Activated B cell treated with CpG ODN at 0.5 μM for 24 hours (primary cell): ENCODE measurements at regions not wholly inside any gene's neighbourhood (a gene's known extent, or its start where the extent isn't known, plus 50 kb on each side); places are given as distances from the start of the nearest gene placed in this dataset.

Source experiments
- ATAC-seq: fragments of 200-7000 bp; cut with Tn5 transposase; one replicate; pipeline ENCODE4 v1.10.0; 2021; ENCODE audit warnings: low read depth, mild to moderate bottlenecking, moderate library complexity
- CTCF ChIA-PET: fragments of 350-600 bp; sonication (Branson Sonifier 250); formaldehyde crosslinking; loops from one replicate; lab custom pipeline; 2021; ENCODE audit warnings: antibody characterized with exemption; lab: Charles Lee
- POLR2A ChIA-PET: fragments of 350-600 bp; sonication (Branson Sonifier 250); formaldehyde crosslinking; loops from one replicate; lab custom pipeline; 2021; ENCODE audit warnings: antibody characterized with exemption; lab: Charles Lee
- DNase-seq: peaks from one replicate; pipeline ENCODE4 v3.0.0; 2022
- H3K27ac Mint-ChIP-seq: one replicate; pipeline ENCODE4 v1.8.0; 2020; ENCODE audit warnings: mixed read lengths
- H3K27me3 Mint-ChIP-seq: one replicate; pipeline ENCODE4 v1.8.0; 2021; ENCODE audit warnings: mixed read lengths
- H3K36me3 Mint-ChIP-seq: one replicate; pipeline ENCODE4 v1.8.0; 2021; ENCODE audit warnings: low read depth, mixed read lengths
- H3K4me1 Mint-ChIP-seq: one replicate; pipeline ENCODE4 v1.8.0; 2021; ENCODE audit warnings: mixed read lengths
- H3K4me3 Mint-ChIP-seq: one replicate; pipeline ENCODE4 v1.8.0; 2020; ENCODE audit warnings: mild to moderate bottlenecking, mixed read lengths
- H3K9me3 Mint-ChIP-seq: one replicate; pipeline ENCODE4 v1.8.0; 2020; ENCODE audit warnings: mixed read lengths
- intact Hi-C: fragments of 100-400 bp; cut with micrococcal nuclease; formaldehyde crosslinking; loops from one replicate; pipeline ENCODE4 v1.15.1; 2024
- TF ChIP-seq, protein P1 (sequence below): fragments of 200-600 bp; IDR thresholded peaks from one replicate; pipeline ENCODE4 v1.8.0; 2022; ENCODE audit warnings: antibody characterized with exemption, mild to moderate bottlenecking

DNA sequence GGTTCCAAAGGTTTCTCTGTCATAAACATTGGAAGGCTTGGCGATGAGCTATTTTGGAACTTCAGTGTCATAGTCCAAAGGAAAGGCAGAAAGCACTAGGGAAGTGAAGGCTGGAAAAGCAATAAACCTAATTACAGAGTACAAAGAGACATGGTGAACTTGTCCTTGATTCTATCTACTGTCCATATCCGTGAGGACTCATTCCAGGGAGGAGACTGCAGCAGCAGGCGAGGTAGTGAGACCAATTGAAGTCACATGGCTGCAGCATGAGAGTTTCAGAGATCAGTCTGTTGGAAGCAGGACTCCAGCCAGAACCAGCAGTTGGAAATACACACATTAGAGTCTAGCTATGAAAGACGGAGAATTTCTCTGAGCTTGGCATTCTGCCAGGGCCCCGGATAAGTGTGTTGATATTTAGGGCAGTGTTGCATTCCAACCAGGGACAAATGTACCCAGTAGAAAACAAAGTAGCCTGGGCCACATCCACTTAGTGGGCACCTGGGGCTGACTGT is 54.1 kb upstream of the ARHGAP42 start:
- POLR2A ChIA-PET, result no interaction called here
- CTCF ChIA-PET, result no interaction called here
- intact Hi-C loops, result no loop called here
- peaks cover 6% of the 10 kb centered on the region for H3K27me3 Mint-ChIP-seq
- H3K9me3 Mint-ChIP-seq, result no peaks in the 10 kb centered on the region
- ATAC-seq (no peak), DNase-seq (no peak)
- H3K27ac Mint-ChIP-seq, result no peak overlapping the region
- H3K4me1 Mint-ChIP-seq, result no peaks in the 10 kb centered on the region
- H3K36me3 Mint-ChIP-seq, result no peaks in the 10 kb centered on the region
- H3K4me3 Mint-ChIP-seq, result no peak overlapping the region
- TF ChIP-seq, protein P1, sequence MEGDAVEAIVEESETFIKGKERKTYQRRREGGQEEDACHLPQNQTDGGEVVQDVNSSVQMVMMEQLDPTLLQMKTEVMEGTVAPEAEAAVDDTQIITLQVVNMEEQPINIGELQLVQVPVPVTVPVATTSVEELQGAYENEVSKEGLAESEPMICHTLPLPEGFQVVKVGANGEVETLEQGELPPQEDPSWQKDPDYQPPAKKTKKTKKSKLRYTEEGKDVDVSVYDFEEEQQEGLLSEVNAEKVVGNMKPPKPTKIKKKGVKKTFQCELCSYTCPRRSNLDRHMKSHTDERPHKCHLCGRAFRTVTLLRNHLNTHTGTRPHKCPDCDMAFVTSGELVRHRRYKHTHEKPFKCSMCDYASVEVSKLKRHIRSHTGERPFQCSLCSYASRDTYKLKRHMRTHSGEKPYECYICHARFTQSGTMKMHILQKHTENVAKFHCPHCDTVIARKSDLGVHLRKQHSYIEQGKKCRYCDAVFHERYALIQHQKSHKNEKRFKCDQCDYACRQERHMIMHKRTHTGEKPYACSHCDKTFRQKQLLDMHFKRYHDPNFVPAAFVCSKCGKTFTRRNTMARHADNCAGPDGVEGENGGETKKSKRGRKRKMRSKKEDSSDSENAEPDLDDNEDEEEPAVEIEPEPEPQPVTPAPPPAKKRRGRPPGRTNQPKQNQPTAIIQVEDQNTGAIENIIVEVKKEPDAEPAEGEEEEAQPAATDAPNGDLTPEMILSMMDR, result no peak

DNA sequence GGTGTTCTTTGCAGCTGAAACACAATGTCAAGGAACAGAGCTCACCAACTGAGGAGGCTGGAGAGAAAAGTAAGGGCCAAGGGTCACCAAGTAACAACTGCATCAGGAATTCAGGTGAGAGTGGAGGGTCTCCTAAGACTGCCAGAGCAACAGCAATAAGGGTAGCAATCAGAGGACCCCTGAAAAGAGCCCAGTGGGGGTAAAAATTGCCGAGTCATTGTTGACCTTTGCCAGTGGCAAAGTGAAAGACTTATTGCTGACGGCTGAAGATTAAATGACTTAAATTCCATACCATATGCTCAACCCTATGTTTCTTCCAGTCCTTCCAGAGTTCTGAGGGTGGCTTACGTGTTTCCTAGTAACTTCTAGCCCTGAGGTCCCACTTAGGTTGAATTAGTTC is 51.9 kb upstream of the ARHGAP42 start:
- POLR2A ChIA-PET, result no interaction called here
- Mint-ChIP-seq H3K4me3 (no peak overlapping the region), H3K9me3 (no peaks in the 10 kb centered on the region), H3K4me1 (no peaks in the 10 kb centered on the region), H3K27me3 (peaks cover 8% of the 10 kb centered on the region), H3K36me3 (no peaks in the 10 kb centered on the region), H3K27ac (no peak overlapping the region)
- CTCF ChIA-PET, result no interaction called here
- DNase-seq (no peak), ATAC-seq (no peak)
- TF ChIP-seq, protein P1, result no peak
- intact Hi-C loops, result no loop called here

DNA sequence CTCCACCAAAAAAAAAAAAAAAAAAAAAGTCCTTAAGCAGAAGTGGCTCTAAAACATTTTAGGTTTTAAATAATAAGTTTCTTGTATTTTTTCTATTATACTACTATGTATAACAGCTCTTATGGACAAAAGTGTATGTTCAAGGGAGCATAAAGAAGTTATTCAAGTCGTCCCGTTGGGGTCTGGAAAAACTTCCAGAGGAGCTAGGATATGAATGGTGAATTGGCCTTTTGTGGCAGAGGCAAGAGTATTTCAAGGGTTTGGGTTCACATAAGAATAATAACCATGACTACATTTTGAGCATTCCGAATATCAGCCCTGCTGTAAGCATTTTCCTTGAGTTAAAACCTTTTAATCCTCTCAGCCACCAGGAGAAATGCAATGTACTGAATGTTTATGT is 50.6 kb upstream of the ARHGAP42 start:
- TF ChIP-seq, protein P1, result no peak
- Mint-ChIP-seq H3K27ac (no peak overlapping the region), H3K4me3 (no peak overlapping the region), H3K4me1 (no peaks in the 10 kb centered on the region), H3K9me3 (no peaks in the 10 kb centered on the region), H3K27me3 (peaks cover 8% of the 10 kb centered on the region), H3K36me3 (no peaks in the 10 kb centered on the region)
- ChIA-PET CTCF (no interaction called here), POLR2A (no interaction called here)
- ATAC-seq (no peak), DNase-seq (no peak)
- intact Hi-C loops, result no loop called here
